ENCODE measurements at regions not wholly inside any gene's neighbourhood (a gene's known extent, or its start where the extent isn't known, plus 50 kb on each side); places are given as distances from the start of the nearest gene placed in this dataset.

DNA sequence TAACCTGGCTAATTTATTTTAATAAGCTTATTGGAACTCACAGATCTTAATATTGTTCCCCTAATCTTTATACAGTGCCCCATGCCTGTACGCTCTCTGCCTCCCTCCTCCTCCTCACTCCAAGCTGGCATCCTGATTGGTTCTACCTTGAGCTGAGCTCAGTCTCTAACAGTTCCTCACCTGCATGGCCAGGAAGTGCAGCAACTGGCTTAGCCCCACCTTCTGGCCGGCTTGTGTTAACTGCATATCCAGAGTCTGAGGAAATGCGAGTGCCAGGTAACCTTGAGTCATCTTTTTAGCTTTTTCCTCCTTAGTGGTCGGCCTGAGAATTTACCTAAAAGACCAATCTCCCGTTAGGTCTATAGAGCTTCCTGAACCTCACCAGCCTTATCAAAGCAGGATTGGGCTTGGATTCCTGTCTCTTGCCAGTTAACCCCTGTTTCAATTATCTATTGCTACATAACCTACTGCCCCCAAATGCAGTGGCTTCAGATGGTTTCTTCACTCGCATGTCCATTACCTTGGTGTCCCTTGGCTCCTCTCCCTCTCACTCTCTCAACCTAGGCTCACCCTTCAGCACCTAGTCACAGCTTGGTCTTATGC is 89.5 kb upstream of the STK39 start:
- H3K9me3 Mint-ChIP-seq (ENCODE audit: unreplicated experiment) = no peaks in the 10 kb centered on the region
- H3K4me1 Mint-ChIP-seq (ENCODE audit: low read depth, unreplicated experiment) = no peaks in the 10 kb centered on the region
- peak; percentile 72 to 77 for DNase-seq
- ChIA-PET POLR2A (no interaction called here), CTCF (interaction anchor here (0.6 to 1.7 kb wide), 16 partner anchors 10 to 452 kb away, joined by 3 to 21 read pairs (median 4); partner anchors contain the start of gene STK39)
- Histone ChIP-seq H3K36me3 (ENCODE audit: control insufficient read depth, insufficient read depth, low read length) (no peaks in the 10 kb centered on the region), H3K4me3 (ENCODE audit: low read depth, low read length) (no peak overlapping the region), H3K9me3 (no peaks in the 10 kb centered on the region), H3K27me3 (replicated peaks; ENCODE audit: control insufficient read depth, insufficient read depth, low read length) (no peaks in the 10 kb centered on the region), H3K4me1 (no peaks in the 10 kb centered on the region)
- H3K4me3 Mint-ChIP-seq (ENCODE audit: unreplicated experiment) = no peak overlapping the region
- TF ChIP-seq, protein P1, sequence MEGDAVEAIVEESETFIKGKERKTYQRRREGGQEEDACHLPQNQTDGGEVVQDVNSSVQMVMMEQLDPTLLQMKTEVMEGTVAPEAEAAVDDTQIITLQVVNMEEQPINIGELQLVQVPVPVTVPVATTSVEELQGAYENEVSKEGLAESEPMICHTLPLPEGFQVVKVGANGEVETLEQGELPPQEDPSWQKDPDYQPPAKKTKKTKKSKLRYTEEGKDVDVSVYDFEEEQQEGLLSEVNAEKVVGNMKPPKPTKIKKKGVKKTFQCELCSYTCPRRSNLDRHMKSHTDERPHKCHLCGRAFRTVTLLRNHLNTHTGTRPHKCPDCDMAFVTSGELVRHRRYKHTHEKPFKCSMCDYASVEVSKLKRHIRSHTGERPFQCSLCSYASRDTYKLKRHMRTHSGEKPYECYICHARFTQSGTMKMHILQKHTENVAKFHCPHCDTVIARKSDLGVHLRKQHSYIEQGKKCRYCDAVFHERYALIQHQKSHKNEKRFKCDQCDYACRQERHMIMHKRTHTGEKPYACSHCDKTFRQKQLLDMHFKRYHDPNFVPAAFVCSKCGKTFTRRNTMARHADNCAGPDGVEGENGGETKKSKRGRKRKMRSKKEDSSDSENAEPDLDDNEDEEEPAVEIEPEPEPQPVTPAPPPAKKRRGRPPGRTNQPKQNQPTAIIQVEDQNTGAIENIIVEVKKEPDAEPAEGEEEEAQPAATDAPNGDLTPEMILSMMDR (IDR thresholded peaks at IDR 0.05; ENCODE audit: insufficient read depth in 1 of 2, low read depth in 1 of 2, low read length in 1 of 2, severe bottlenecking in 1 of 2, unreplicated experiment in 1 of 2) = peak; percentile 56 to 82
- no peak overlapping the region for H3K27ac Mint-ChIP-seq (ENCODE audit: unreplicated experiment)
- intact Hi-C loops (cut with micrococcal nuclease; ENCODE audit: unreplicated experiment) = loop anchor here (1.0 kb wide), 3 partner anchors 90 to 201 kb away; partner anchors contain the start of gene STK39
- peaks cover 3% of the 10 kb centered on the region for H3K27me3 Mint-ChIP-seq (ENCODE audit: insufficient read depth, unreplicated experiment)
- no TSS peak for BruUV-seq (replicated peaks)
- H3K36me3 Mint-ChIP-seq (ENCODE audit: insufficient read depth, unreplicated experiment) = no peaks in the 10 kb centered on the region

DNA sequence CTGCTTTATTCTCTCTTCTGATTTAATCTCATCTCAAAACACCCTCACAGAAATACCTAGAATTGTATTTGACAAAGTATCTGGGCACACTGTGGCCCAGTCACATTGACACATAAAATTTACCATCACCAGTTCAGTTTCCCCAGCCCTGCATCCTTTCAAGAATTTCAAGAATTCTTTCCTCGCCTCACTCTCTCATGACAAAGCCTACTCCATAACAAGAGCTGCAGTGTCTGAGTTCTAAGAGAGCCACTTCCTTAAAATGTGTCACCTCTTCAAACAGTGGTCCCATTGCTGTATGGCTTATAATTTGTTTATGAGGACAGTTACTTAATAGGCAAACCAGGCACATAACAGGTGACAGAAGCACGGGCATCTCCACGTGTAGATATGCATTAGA is 90.9 kb upstream of the STK39 start:
- H3K36me3 Mint-ChIP-seq (ENCODE audit: insufficient read depth, unreplicated experiment) = no peaks in the 10 kb centered on the region
- no peaks in the 10 kb centered on the region for H3K4me1 Mint-ChIP-seq (ENCODE audit: low read depth, unreplicated experiment)
- no peaks in the 10 kb centered on the region for H3K36me3 ChIP-seq (ENCODE audit: control insufficient read depth, insufficient read depth, low read length)
- no TSS peak for BruUV-seq (replicated peaks)
- H3K9me3 Mint-ChIP-seq (ENCODE audit: unreplicated experiment) = no peaks in the 10 kb centered on the region
- intact Hi-C loops (cut with micrococcal nuclease; ENCODE audit: unreplicated experiment) = no loop called here
- ChIA-PET CTCF (interaction anchor here (0.6 kb wide), 1 partner anchor 390 kb away, joined by 3 read pairs; no protein-coding TSS in a partner anchor), POLR2A (no interaction called here)
- no peaks in the 10 kb centered on the region for H3K9me3 ChIP-seq
- TF ChIP-seq, protein P1 (IDR thresholded peaks at IDR 0.05; ENCODE audit: insufficient read depth in 1 of 2, low read depth in 1 of 2, low read length in 1 of 2, severe bottlenecking in 1 of 2, unreplicated experiment in 1 of 2) = no peak
- H3K27me3 Mint-ChIP-seq (ENCODE audit: insufficient read depth, unreplicated experiment) = peaks cover 3% of the 10 kb centered on the region
- no peak for DNase-seq
- H3K4me1 ChIP-seq = no peaks in the 10 kb centered on the region
- no peak overlapping the region for H3K27ac Mint-ChIP-seq (ENCODE audit: unreplicated experiment)
- H3K4me3 ChIP-seq (ENCODE audit: low read depth, low read length) = no peak overlapping the region
- no peak overlapping the region for H3K4me3 Mint-ChIP-seq (ENCODE audit: unreplicated experiment)
- no peaks in the 10 kb centered on the region for H3K27me3 ChIP-seq (replicated peaks; ENCODE audit: control insufficient read depth, insufficient read depth, low read length)

DNA sequence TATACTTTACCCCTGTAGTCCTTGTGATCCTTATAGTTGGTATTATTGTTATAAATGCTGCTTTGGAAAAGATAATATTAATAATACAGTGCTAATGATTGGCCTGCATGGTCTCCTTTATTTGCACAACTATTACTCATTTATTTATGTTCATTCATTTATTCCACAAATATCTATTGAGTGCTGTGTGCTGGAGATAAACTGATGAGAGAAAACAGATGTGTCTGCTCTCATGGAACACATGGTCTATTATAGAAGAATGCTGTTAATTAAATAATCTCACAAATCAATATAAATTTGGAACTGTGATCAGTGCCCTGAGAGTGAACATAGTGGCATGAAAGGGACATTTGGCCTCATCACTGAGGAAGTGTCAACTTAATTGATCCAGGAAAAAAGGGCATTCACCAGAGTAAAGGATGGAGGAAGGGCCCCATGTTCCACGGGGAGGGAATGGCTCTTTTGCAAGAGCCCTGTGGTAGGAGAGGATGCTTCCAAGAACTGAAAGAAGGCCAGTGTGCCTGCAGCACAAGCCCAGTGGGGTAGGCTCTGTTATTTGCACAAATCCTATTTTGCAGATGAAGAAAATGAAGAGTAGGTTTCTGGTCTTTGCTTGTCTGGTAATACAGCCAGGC is 91.5 kb upstream of the STK39 start:
- no TSS peak for BruUV-seq (replicated peaks)
- Mint-ChIP-seq H3K4me3 (ENCODE audit: unreplicated experiment) (no peak overlapping the region), H3K9me3 (ENCODE audit: unreplicated experiment) (no peaks in the 10 kb centered on the region), H3K4me1 (ENCODE audit: low read depth, unreplicated experiment) (no peaks in the 10 kb centered on the region), H3K27ac (ENCODE audit: unreplicated experiment) (no peak overlapping the region), H3K27me3 (ENCODE audit: insufficient read depth, unreplicated experiment) (peaks cover 3% of the 10 kb centered on the region), H3K36me3 (ENCODE audit: insufficient read depth, unreplicated experiment) (no peaks in the 10 kb centered on the region)
- no peak overlapping the region for H3K4me3 ChIP-seq (ENCODE audit: low read depth, low read length)
- no peaks in the 10 kb centered on the region for H3K9me3 ChIP-seq
- no peak for DNase-seq
- no peaks in the 10 kb centered on the region for H3K36me3 ChIP-seq (ENCODE audit: control insufficient read depth, insufficient read depth, low read length)
- POLR2A ChIA-PET = no interaction called here
- no peaks in the 10 kb centered on the region for H3K4me1 ChIP-seq
- TF ChIP-seq, protein P1 (IDR thresholded peaks at IDR 0.05; ENCODE audit: insufficient read depth in 1 of 2, low read depth in 1 of 2, low read length in 1 of 2, severe bottlenecking in 1 of 2, unreplicated experiment in 1 of 2) = no peak
- CTCF ChIA-PET = no interaction called here
- H3K27me3 ChIP-seq (replicated peaks; ENCODE audit: control insufficient read depth, insufficient read depth, low read length) = no peaks in the 10 kb centered on the region
- intact Hi-C loops (cut with micrococcal nuclease; ENCODE audit: unreplicated experiment) = no loop called here

Data from Caco-2 (cell line).